SK-N-MC (cell line): ENCODE measurements at regions not wholly inside any gene's neighbourhood (a gene's known extent, or its start where the extent isn't known, plus 50 kb on each side); places are given as distances from the start of the nearest gene placed in this dataset.

ENCODE experiments used
- EZH2 ChIP-seq: fragments of 200-600 bp; sonication (generic); IDR thresholded peaks from one replicate; pipeline ENCODE4 v1.6.1; 2017; ENCODE audit warnings: antibody characterized with exemption
- FOXP2 ChIP-seq: optimal IDR thresholded peaks from 2 replicates; pipeline ENCODE3; 2011; ENCODE audit warnings: mild to moderate bottlenecking, moderate library complexity; ENCODE audit not compliant: insufficient read depth; ENCODE audit errors: extremely low read length, control extremely low read depth
- POLR2AphosphoS5 ChIP-seq: IDR thresholded peaks from 2 replicates; pipeline ENCODE4 v1.6.1; 2012; ENCODE audit warnings: mild to moderate bottlenecking, low read depth, low read length, borderline replicate concordance

GRCh38 chr18:78677483-78678317, 301.9 kb upstream of the SALL3 start:
- TF ChIP-seq FOXP2: no peak
- no peak for TF ChIP-seq POLR2AphosphoS5
- no peak for TF ChIP-seq EZH2
